Right ventricle myocardium inferior (tissue), 1 donor: ENCODE measurements at regions not wholly inside any gene's neighbourhood (a gene's known extent, or its start where the extent isn't known, plus 50 kb on each side); places are given as distances from the start of the nearest gene placed in this dataset.
"Not testable (repeated sequence)": the region's sequence is repeated elsewhere in the genome, so short reads cannot be mapped to it uniquely, and the experiment has no call there.

ENCODE experiments used
- ATAC-seq: fragments of 200-7000 bp; cut with Tn5 transposase; one replicate; pipeline ENCODE4 v1.9.1; 2020; ENCODE audit warnings: mild to moderate bottlenecking, moderate library complexity
- DNase-seq: peaks from one replicate; pipeline ENCODE4 v3.0.0; 2021; ENCODE audit errors: missing footprints
- intact Hi-C: fragments of 100-400 bp; cut with DNase I; formaldehyde crosslinking; loops from one replicate; pipeline ENCODE4 v1.11.0; 2022
- donor health status: DM: no; HTN: yes; CAD: no; lungs with severe emphysema.

GRCh38 chr18:30674596-30674995, 367.9 kb downstream of the DSC3 start:
- intact Hi-C loops = no loop called here

GRCh38 chr18:30672439-30672838, 370.1 kb downstream of the DSC3 start:
- intact Hi-C loops, DNase-seq, ATAC-seq: not testable (repeated sequence)

More at GRCh38 chr18:30674596-30674995, 367.9 kb downstream of the DSC3 start:
- DNase-seq = no peak
- ATAC-seq = no peak

- DNase-seq (no peak), ATAC-seq (no peak)
- intact Hi-C loops = no loop called here
Measured at GRCh38 chr18:30658306-30658705, 384.2 kb downstream of the DSC3 start.

- intact Hi-C loops = no loop called here
- ATAC-seq (no peak), DNase-seq (no peak)
Measured at GRCh38 chr18:30652387-30652786, 390.2 kb downstream of the DSC3 start.

GRCh38 chr18:30650499-30650898, 392.0 kb downstream of the DSC3 start:
- intact Hi-C loops = no loop called here
- ATAC-seq = no peak
- no peak for DNase-seq

- intact Hi-C loops = no loop called here
- DNase-seq = no peak
- no peak for ATAC-seq
Measured at GRCh38 chr18:30644158-30644557, 398.4 kb downstream of the DSC3 start.

DNA sequence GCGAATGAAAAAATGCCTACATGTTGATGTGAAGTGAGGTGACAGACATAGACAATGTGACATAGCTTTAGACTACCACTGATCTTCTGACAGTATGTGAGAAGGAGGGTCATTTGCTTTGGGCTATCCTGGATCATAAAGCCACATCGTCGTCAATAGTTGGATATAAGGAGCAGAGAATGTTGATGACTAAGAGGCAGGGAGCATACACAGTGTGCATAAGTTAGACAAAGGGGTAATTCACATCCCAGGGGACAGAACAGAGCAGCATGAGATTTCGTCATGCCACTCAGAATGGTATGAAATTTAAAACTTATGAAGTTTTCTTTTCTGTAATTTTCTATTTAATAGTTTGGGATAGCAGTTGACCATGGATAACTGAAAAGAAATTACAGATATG, 403.2 kb downstream of the DSC3 start:
- intact Hi-C loops = no loop called here
- no peak for ATAC-seq
- DNase-seq = no peak

- intact Hi-C loops = no loop called here
- no peak for ATAC-seq
Measured at GRCh38 chr18:30634249-30634648, 408.3 kb downstream of the DSC3 start.

DNA sequence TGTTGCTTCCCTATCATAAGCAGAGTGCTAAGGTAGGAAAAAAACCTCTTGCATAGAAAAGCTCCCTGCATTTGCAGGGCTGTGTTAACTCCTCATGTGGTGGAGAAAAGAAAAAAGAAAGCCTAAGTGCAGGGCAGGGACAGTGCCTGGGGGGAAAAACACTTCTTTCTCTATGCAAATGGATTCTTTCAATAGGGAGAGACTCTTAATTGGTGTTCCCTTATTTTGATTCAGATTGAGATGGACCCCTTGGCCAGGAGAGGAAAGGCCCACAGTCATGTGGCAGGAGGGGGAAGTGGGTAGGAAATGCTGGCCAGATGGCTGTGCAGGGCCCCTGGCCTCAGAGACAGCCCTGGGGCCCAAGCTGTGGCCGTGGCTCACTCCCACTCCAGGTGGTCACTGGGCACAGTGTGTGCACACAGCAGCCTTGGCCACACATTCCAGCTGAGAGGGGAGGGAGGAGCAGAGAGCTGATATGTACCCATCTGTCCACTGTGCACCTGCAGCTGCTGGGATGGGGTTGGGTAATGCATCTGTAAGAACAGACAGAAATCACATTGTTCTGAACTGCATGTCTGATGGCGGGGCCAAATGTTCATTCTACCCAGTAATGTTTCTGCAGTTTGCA, 410.4 kb downstream of the DSC3 start:
- intact Hi-C loops = no loop called here
- DNase-seq = no peak
- no peak for ATAC-seq

More at GRCh38 chr18:30634249-30634648, 408.3 kb downstream of the DSC3 start:
- no peak for DNase-seq

DNA sequence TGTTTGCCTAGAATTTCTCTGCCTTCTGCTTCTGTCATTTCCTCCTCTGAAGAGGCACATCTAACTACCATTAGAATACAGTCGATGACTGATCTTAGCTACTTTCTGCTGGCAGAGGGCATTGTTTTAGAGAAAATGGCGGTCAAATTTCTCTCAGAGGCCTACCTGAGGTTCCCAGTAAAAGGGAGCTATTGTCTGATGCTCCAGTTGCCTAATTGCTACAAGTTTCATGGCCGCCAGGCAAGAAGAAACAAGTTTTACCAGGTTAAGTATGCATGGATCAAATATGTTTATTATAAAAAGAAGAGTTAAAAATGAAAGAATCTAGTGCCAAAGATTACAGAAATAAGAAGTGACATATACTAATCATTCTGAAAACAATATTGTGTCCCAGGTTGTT, 416.6 kb downstream of the DSC3 start:
- ATAC-seq (no peak), DNase-seq (no peak)
- intact Hi-C loops = no loop called here

DNA sequence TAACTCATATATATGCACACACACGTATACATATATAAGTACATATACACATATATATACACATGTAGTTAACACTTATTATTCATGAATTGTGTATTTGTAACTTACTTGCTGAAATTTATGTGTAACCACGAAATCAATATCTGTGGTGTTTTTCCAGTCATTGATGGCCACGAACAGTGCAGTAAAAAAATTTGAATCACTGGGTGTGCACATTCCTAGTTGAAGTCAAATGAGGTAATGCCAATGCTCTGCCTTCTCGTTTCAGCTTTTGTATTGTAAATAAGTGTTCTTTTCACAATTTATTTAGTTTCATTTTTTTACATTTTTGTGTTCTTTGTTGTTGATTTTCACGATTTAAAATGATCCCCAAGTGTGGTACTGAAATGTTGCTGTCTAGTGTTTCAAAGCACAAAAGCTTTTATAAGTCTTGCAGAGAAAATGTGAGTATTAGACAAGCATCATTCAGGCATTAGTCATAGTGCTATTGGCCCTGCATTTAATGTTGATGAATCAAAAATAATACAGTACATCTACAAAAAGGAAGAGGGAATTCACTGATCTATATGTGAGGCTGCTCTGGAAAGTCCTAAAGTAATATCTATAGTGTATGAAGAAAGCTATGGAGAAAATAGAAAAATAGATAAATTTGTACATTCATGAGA, 419.0 kb downstream of the DSC3 start:
- ATAC-seq = no peak
- intact Hi-C loops = no loop called here
- DNase-seq = no peak

- intact Hi-C loops = no loop called here
- no peak for ATAC-seq
- DNase-seq = no peak
Measured at GRCh38 chr18:30622635-30623034, 419.9 kb downstream of the DSC3 start.

DNA sequence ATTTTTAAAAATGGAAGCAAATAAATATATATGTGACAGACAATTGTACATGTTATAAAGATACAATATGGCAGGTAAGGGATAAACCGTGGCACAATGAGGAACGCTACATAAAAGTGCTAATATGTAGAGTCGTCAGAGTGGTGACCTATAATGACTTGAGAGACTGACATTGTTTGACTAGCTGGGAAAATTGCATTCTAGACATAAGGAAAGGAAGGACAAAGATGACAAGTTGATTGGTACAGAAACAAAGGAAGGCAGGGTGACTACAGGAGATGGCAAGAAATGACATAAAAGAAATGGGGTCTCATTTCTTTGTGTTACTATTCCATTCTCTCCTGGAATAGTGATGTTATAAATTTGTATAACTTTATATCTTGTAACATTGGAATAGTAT, 420.4 kb downstream of the DSC3 start:
- DNase-seq (no peak), ATAC-seq (no peak)
- intact Hi-C loops = no loop called here

DNA sequence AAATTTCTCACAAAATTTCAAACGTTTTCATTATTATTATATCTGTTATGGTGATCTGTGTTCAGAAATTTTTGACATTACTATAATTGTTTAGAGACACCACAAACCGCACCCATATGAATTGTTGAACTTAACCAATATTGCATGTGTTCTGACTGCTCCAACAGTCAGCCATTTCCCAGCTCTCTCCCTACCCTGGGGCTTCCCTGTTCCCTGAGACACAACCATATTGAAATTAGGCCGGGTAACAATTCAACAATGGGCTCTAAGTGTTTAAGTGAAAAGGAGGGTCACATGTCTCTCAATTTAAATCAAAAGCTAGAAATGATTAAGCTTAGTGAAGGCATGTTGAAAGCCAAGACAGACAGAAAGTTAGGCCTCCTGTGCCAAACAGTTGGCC, 424.0 kb downstream of the DSC3 start:
- ATAC-seq (no peak), DNase-seq (no peak)
- intact Hi-C loops = no loop called here

DNA sequence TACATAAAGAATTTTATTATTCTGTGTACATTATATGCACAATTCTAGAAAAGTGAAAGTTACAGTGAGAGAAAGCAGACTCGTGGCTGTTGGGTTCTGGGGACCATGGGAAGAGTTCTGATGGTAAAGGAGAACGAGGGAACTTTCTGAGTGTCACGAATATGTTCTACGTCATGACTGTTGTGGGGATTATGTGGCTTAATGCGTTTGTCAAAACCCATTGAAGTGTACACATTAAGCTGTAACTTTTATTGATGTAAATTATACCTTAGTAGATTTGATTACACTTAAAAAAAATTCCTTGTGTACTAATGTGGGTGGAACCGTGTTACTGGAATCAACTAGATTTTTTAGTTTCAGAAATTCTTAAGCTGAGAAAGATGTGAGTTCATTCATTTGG, 426.1 kb downstream of the DSC3 start:
- DNase-seq (no peak), ATAC-seq (no peak)
- intact Hi-C loops = no loop called here

GRCh38 chr18:30613467-30613801, 429.1 kb downstream of the DSC3 start:
- ATAC-seq = no peak
- no peak for DNase-seq
- intact Hi-C loops = no loop called here

GRCh38 chr18:30601541-30601940, 441.0 kb downstream of the DSC3 start:
- no peak for DNase-seq
- intact Hi-C loops = no loop called here

DNA sequence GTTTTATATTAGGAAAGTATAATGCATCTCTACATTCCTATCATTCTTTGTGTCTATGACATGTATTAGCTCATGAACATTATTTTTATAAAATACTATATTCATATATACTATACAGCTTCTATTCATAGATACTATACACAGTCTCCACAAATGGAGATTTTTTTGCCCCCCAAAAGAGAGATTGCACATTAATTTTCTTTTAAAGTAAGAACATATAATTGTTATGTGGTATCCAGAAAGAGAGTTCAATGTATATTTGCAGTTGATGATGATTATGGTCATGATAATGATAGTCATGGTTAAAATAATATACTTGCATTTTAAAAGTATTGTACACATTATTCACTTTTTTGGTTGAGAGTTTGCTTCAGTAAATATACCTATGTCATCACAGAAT, 445.3 kb downstream of the DSC3 start:
- DNase-seq (no peak), ATAC-seq (no peak)
- intact Hi-C loops = no loop called here

More at GRCh38 chr18:30601541-30601940, 441.0 kb downstream of the DSC3 start:
- ATAC-seq = no peak

GRCh38 chr18:30596635-30597034, 445.9 kb downstream of the DSC3 start:
- intact Hi-C loops = no loop called here
- ATAC-seq (no peak), DNase-seq (no peak)

DNA sequence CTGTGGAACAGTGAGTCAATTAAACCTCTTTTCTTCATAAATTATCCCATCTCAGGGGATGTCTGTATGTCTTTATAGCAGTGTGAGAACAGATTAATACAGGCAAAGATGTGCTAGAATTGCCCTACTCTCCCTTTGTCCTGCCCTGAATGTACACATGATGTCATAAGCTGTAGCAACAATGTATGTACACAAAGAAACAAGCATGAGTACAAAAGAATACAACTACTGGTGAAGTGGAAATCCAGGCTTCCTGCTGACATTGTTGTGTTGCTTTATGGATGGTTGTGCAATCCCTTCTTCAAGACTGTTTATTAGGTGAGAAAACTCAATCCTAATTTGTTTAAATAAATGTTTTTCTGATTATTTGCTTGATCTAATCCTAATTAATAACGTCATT, 446.6 kb downstream of the DSC3 start:
- intact Hi-C loops = no loop called here
- no peak for ATAC-seq

DNA sequence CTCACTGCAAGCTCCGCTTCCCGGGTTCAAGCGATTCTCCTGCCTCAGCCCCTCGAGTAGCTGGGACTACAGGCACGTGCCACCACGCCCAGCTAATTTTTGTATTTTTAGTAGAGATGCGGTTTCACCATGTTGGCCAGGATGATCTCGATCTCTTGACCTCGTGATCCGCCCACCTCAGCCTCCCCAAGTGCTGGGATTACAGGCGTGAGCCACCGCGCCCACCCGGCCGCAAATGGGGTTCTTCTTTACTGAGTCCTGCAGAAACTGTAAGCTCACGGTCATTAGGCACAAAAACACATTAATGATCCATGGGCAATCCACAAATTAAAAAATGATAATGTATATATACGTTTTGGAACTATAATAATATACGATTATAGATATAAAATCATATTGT, 447.6 kb downstream of the DSC3 start:
- ATAC-seq, intact Hi-C loops, DNase-seq: not testable (repeated sequence)

More for the DNA sequence above, 446.6 kb downstream of the DSC3 start:
- DNase-seq = no peak
